Activated naive CD4-positive, alpha-beta T cell treated with anti-CD3 and anti-CD28 coated beads, Interleukin-2, amount 50 U/mL, for 72 hours (primary cell): ENCODE measurements at regions not wholly inside any gene's neighbourhood (a gene's known extent, or its start where the extent isn't known, plus 50 kb on each side); places are given as distances from the start of the nearest gene placed in this dataset.
"Not testable (repeated sequence)": the region's sequence is repeated elsewhere in the genome, so short reads cannot be mapped to it uniquely, and the experiment has no call there.

Experiments
- ATAC-seq, 2 donors: fragments of 150-1000 bp; cut with Tn5 transposase; 2 replicates each; pipeline ENCODE4 v1.10.0; 2021; ENCODE audit warnings: mild to moderate bottlenecking in 2 of 2, moderate library complexity in 2 of 2
- DNase-seq, 2 donors: peaks; one replicate each; pipeline ENCODE4 v3.0.0; 2021 to 2022; ENCODE audit warnings: low spot score in 2 of 2
- H3K27ac Mint-ChIP-seq, 2 donors: one replicate each; pipeline ENCODE4 v1.8.0; 2022; ENCODE audit warnings: mild to moderate bottlenecking in 2 of 2, mixed read lengths in 2 of 2
- H3K36me3 Mint-ChIP-seq, 2 donors: one replicate each; pipeline ENCODE4 v1.8.0; 2022; ENCODE audit warnings: mixed read lengths in 2 of 2
- H3K9me3 Mint-ChIP-seq, 2 donors: one replicate each; pipeline ENCODE4 v1.8.0; 2022; ENCODE audit warnings: mixed read lengths in 2 of 2

DNA sequence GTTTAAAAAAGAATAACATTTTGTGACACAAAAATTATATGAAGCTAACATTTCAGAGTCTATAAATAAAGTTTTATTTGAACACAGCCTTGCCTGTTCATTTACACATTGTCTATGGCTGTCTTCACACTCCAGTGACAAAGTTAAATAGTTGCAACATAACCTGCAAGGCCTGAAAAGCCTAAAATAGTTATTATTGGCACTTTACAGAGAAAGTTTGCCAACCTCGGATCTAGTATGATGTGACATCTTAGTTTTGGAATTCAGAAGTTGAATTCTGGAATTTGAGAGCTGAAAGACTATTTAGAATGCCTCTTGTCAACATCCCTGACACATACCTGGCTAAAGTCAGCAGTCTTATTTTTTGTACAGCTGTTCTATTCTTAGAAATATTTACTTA is 68.3 kb downstream of the DYRK2 start:
- DNase-seq (no peak), ATAC-seq (no peak)
- Mint-ChIP-seq H3K36me3 (peaks cover 0 to 6% of the 10 kb centered on the region in 2 donors), H3K27ac (no peak overlapping the region), H3K9me3 (peaks cover 0 to 4% of the 10 kb centered on the region in 2 donors)

DNA sequence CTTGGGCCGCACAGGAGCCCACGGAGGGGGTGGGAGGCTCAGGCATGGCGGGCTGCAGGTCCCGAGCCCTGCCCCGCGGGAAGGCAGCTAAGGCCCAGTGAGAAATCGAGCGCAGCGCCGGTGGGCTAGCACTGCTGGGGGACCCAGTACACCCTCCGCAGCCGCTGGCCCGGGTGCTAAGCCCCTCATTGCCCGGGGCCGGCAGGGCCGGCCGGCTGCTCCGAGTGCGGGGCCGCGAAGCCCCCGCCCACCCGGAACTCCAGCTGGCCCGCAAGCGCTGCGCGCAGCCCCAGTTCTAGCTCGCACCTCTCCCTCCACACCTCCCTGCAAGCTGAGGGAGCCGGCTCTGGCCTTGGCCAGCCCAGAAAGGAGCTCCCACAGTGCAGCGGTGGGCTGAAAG is 70.8 kb downstream of the DYRK2 start:
- H3K27ac Mint-ChIP-seq, DNase-seq, ATAC-seq, H3K36me3 Mint-ChIP-seq, H3K9me3 Mint-ChIP-seq: not testable (repeated sequence)

DNA sequence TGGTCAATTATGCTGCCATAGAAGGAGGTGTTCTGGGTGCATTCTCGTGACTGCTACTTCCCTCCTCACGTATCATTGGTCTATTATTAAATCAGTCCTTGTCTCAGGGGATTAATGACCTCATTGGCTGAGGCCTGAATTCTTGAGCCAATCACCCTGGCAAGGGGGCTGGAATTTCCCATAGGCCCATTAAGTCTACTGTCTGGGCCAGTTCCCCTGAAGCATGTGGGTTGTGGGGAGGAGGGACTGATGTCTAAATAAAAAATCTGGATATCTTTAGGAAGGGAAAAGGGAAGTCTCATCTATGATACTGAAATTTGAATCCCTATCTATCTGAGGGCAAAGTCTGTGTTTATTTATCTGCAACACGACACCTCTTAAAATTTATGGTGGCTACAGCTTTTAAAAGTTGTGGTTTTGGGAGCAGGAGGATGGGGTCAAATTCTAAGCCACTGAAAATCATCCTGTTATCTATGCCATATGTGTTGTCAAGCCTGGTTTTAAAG is 71.9 kb downstream of the DYRK2 start:
- Mint-ChIP-seq H3K9me3 (no peaks in the 10 kb centered on the region), H3K27ac (no peak overlapping the region), H3K36me3 (peaks cover 0 to 6% of the 10 kb centered on the region in 2 donors)
- ATAC-seq (no peak), DNase-seq (no peak)

DNA sequence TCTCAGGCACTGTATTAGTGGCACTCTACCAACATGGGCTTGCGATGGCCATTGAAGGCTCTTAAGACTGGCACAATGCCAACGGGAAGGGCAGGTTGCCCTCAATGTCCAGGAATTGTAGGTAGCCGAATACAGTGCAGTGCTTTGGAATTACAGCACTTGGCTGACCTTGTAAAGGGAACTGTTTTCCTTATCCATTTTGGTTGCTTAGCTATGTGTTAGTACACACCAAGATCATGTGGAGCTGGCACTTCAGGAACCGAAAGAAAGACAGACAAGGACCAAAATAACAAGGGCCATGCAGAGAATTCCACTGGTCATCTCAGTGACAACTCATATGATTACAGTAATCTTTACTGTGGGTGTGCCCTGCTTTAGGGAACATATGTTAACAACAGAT is 72.7 kb downstream of the DYRK2 start:
- Mint-ChIP-seq H3K27ac (no peak overlapping the region), H3K9me3 (no peaks in the 10 kb centered on the region)
- no peak for DNase-seq

DNA sequence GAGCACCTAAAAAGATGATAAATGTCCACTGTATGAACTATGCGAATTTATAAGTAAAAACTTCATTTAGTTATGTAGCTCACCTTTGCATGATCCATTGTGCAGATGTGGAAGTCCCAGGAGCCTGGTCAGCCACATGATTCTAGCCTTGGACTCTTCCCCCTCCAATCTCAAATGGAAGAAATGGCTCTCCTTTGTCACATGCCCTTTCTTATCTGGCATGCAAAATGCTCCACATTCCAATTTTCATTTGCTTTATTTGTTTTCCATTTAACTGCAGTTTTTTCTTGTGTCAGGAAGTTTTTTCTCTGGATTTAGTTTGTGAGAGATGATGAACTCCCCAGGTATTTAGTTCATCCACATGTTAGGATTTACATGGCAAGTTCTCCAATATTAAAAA is 73.8 kb downstream of the DYRK2 start:
- Mint-ChIP-seq H3K9me3 (no peaks in the 10 kb centered on the region), H3K36me3 (peaks cover 0 to 6% of the 10 kb centered on the region in 2 donors), H3K27ac (no peak overlapping the region)
- ATAC-seq = no peak
- DNase-seq = no peak

More for the DNA sequence above, 72.7 kb downstream of the DYRK2 start:
- H3K36me3 Mint-ChIP-seq = peaks cover 0 to 6% of the 10 kb centered on the region in 2 donors
- ATAC-seq = no peak

DNA sequence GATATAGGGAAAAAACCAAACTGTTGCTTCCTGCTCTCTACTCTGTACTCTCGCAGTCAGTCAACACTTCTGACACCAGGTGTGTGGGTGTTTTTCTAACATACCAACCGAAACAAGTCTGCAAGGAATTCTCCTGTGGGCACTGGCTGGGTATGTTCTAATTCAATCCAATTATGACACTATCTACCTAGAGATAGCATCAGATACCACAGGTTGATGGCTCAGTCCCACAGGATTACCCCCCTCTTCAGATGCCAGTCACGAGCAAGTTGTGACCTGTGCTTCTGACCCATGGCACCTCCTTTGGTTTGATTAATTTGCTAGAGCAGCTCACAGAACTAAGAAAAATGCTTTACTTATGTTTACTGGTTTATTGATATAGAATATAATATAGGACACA is 78.3 kb downstream of the DYRK2 start:
- no peaks in the 10 kb centered on the region for H3K36me3 Mint-ChIP-seq
- H3K9me3 Mint-ChIP-seq = no peaks in the 10 kb centered on the region
- H3K27ac Mint-ChIP-seq = no peak overlapping the region
- ATAC-seq (no peak), DNase-seq (no peak)

DNA sequence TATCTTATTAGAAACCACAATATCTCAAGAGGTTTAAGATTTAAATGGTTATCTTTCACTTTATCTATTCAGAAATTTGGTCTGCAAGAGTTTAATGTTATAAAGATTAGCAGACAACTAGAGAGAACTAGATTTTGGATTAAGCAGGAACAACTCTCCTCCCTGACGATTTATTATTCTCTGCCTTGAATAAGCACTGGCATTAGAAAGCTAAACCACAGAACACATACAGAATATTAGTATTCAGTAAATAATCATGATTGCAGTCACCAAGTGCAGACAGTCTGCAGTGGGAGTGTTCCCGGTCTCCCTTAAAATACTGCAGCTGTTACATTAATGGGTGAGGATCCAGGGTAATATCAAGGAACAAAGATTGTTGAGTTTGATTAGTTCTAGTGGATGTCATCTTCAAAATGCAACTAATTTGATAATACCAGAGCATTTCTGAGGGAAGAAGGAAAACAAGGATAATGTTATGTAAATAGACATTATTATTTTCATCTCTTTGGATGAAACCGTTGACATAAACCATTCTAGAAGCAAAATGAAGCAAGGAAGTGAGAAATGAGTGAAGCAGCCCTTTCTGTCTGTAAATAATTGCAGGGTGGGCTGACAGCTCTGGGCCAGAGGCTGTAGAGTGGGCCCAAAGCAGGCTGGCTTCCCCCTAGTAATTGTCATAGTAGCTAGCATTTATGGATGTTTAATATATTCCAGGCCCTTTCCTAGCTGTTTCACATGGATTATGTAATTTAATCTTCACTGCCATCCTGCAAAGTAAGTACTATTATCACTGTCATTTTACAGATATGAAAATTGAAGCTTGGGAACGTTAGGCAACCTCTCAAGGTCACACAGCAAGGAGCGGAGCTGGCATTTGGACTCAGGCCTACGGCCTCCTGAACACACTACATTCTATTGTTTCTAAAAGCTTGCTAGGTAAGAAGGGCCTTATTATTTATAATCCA is 79.4 kb downstream of the DYRK2 start:
- no peak for ATAC-seq
- no peak overlapping the region for H3K27ac Mint-ChIP-seq
- DNase-seq = no peak
- H3K9me3 Mint-ChIP-seq = no peaks in the 10 kb centered on the region
- H3K36me3 Mint-ChIP-seq = no peaks in the 10 kb centered on the region

DNA sequence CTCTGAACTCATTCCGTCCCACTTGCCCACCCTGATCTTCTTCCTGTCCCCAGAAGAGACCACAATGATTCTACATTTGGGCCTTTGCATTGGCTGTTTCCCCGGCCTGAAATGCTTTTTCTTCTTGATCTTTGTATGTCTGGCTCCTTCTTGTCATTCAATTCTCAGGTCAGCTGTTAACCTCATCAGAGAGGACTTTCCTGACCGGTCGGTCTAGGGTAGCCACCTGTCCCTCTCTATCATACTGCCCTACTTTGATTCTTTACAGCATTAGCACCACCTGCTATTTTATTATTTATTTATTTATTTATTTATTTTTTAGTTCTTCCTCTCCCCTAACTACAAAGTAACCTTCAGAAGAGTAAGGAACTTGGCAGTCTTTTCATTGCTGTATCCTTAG is 84.3 kb downstream of the DYRK2 start:
- H3K9me3 Mint-ChIP-seq = no peaks in the 10 kb centered on the region
- DNase-seq (no peak), ATAC-seq (no peak)
- H3K36me3 Mint-ChIP-seq = no peaks in the 10 kb centered on the region
- H3K27ac Mint-ChIP-seq = no peak overlapping the region

DNA sequence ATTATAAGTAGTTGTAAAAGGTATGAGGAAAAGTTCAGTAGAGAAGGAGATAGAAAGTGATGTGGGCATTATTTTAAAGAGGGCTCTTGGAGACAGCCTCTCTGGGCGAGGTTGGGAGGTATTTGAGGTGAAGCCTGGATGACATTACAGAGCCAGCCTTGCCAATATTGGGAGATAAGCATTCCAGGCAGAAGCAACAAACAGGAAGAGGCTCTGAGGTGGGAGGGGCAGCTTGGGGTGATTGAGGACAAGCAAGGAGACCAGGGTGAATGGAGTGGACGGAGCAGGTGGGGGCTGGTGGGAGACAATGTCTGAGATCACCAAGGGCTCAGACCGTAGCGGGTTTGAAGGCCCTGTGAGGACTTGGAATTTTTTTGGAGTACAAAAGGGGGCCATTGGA is 87.3 kb downstream of the DYRK2 start:
- ATAC-seq (no peak), DNase-seq (no peak)
- Mint-ChIP-seq H3K9me3 (no peaks in the 10 kb centered on the region), H3K27ac (no peak overlapping the region), H3K36me3 (no peaks in the 10 kb centered on the region)

DNA sequence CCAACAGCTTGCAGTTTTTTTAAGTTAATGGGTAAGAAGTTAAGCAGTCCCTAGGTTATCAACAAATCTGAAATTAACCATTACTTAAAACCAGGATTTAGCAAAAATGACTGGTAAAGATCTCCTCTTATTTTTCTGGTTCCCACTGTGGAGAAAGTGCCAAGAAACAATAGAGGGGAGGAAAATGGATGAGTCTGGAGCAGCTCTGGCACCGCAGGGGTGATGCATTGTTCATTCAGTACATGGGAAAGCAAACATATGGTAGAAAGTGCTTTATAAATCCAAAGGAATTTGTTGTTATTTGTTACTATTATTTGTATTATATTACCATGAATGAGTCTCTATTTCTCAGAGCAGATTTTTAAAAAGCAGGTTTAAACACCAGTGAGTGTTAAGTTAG is 92.2 kb downstream of the DYRK2 start:
- DNase-seq = no peak
- no peak for ATAC-seq
- H3K36me3 Mint-ChIP-seq = peaks cover 0 to 5% of the 10 kb centered on the region in 2 donors
- no peak overlapping the region for H3K27ac Mint-ChIP-seq
- H3K9me3 Mint-ChIP-seq = peaks cover 0 to under 1% of the 10 kb centered on the region in 2 donors

DNA sequence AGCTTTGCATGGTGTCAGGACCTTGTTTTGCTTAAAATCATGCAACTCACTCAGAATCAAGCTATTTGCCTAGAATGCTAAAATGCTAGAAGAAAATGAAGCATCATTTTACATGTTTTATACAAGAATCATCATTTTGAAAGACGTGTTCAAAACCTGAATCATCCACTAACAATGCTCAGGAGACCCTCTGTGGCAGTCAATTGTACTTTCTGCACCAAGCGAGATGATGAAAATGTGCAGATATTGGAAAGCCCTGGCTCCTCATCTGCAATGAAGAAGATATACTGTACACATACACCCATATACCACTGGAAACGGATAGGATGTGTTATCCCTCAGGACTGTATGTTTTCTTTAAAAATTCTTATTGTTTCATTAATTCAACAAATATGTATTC is 92.7 kb downstream of the DYRK2 start:
- peaks cover 0 to 5% of the 10 kb centered on the region in 2 donors for H3K36me3 Mint-ChIP-seq
- no peak overlapping the region for H3K27ac Mint-ChIP-seq
- H3K9me3 Mint-ChIP-seq = peaks cover 0 to 4% of the 10 kb centered on the region in 2 donors
- no peak for ATAC-seq
- DNase-seq = no peak

DNA sequence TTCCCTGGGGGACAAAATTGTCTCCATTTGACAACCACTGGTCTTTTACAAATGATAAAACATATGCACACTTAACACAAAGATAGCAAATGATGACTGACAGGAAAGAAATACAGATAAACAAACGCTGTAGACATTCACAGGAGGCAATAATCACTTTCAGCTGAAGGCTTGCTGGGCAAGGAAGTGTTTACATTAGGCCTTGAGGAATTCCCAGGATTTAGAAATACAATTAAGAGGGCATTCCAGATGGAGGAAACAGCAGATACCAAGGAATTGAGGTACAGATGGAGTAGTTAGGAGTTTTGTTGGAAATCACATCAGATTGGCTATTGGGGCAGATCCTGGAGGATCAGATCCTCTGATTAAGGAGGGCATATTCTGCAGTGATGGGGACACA is 93.9 kb downstream of the DYRK2 start:
- Mint-ChIP-seq H3K36me3 (peaks cover 0 to 5% of the 10 kb centered on the region in 2 donors), H3K27ac (no peak overlapping the region), H3K9me3 (peaks cover 0 to 4% of the 10 kb centered on the region in 2 donors)
- no peak for ATAC-seq
- no peak for DNase-seq

DNA sequence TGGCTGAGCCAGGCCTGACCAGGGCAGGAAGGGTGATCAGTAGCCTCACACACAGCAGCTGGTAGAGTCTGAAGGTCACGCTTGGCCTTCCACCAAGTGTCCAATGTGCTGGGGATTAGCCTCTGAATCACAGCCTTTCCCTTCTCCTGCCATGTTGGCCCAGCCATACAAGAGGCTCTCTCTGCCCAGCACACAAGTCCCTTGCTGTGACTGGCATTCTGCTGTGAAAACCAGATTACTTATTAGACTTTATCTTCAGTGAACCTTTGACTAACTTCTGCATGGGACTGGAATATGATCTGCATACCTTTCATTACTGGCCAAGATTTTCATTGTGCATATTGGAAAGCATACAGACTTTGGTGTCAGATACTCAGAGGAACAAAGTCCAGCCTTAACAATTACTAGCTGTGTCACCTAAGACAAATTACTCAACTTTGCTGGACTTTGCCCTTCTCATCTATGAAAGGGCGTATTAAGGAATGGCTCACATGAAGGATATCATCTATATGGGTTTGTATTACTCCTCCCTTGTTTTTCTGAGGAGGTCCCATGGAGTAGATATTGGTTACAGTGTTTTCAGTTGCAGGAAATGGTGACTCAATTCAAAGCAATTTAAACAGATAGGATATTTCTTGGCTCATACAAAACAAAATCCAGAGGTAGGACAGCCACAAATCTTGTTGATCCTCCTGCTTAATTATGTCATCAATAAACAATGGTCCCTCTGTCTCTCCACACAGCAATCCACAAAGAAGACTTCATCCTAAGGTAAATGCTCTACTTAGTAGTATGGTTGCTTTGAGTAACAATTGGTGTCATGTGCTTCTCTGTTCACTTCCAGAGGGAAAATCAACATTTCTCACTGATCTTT is 99.6 kb downstream of the DYRK2 start:
- ATAC-seq (no peak), DNase-seq (no peak)
- Mint-ChIP-seq H3K27ac (no peak overlapping the region), H3K9me3 (peaks cover 0 to 4% of the 10 kb centered on the region in 2 donors), H3K36me3 (peaks cover 0 to 5% of the 10 kb centered on the region in 2 donors)

DNA sequence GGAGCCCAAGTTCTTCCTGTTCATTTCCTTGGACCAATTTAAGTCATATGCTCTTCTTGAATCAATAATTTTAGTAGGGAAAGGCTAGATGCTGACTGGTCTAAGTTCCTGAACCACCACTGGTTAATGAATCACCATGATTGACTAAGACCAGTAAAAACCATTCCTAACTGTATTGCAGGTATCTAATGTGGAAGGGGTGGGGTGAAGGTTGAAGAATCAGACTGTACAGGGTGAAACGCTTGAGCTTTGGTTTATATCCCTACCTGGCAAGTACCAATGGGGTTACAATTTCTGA is 100.1 kb downstream of the DYRK2 start:
- H3K36me3 Mint-ChIP-seq = peaks cover 0 to 5% of the 10 kb centered on the region in 2 donors
- ATAC-seq (peak in 1 of 2 donors; percentile 62), DNase-seq (no peak)
- peak overlapping the region in 1 of 2 donors; percentile 61 for H3K27ac Mint-ChIP-seq
- H3K9me3 Mint-ChIP-seq = peaks cover 0 to 4% of the 10 kb centered on the region in 2 donors

DNA sequence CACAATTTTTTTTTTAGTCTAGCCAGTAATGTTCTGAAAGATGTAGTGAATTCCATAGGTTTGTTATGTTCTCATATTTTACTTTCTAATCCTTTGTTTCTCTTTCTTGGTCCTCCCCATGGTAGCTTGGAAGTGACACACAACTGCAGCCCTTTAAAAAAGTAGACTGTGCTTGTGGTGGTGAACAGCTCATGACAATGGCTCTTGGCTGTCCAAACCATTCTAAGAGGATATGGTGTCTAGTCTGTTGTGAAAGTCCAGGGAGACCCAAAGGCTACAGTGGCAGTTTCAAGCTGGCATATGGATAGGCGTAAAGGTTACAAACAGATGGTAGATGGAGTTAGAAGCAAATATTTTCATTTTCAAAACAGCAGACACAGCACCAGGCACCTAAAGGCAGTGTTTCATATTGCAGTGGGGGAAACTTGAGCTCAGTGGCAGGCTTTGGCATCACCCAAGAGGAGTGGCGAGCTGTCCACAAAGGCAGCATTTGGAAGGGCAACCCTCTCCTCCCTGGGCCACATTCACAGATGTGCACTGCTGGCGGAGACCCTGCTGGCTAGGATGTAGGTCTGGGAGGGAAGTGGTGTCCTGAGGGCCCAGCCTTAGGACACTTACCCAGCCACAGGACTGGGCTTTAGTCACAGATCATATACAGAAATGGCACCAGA is 102.1 kb downstream of the DYRK2 start:
- no peak overlapping the region for H3K27ac Mint-ChIP-seq
- peaks cover 0 to 4% of the 10 kb centered on the region in 2 donors for H3K9me3 Mint-ChIP-seq
- DNase-seq (no peak), ATAC-seq (no peak)
- no peaks in the 10 kb centered on the region for H3K36me3 Mint-ChIP-seq

DNA sequence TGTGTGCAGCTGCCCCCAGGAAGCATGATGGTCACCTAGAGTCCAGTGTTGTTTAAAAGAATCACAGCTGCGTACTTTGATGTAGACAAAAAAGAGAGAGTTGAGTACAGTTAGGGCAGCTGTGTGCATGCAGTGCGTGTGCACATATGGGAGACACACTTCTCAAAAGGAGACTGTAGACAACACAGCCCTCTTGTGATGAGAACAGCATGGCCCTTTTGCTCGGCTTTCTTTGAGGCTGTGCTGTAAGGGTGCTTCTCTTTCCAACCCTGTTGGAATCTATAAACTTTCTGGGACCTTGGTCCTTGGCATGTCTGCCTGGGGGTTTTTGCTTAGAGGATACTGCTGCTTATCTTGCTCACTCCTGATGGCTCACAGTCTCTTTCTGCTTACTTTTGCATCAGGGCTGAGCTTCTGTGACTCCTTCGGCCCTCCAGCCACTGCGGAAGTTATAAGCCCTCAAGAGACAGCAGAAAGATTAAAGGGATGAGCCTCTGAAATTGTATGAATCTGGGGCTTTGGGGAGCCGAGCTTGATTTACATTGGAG is 102.9 kb downstream of the DYRK2 start:
- Mint-ChIP-seq H3K27ac (no peak overlapping the region), H3K9me3 (no peaks in the 10 kb centered on the region), H3K36me3 (no peaks in the 10 kb centered on the region)
- ATAC-seq = no peak
- DNase-seq = no peak
